HG03354 (cell line): ENCODE measurements at regions not wholly inside any gene's neighbourhood (a gene's known extent, or its start where the extent isn't known, plus 50 kb on each side); places are given as distances from the start of the nearest gene placed in this dataset.
"Not testable (repeated sequence)": the region's sequence is repeated elsewhere in the genome, so short reads cannot be mapped to it uniquely, and the experiment has no call there.

Source experiments
- ATAC-seq: cut with Tn5 transposase; IDR thresholded peaks from one replicate; pipeline ENCODE4 v1.9.1; 2021; ENCODE audit warnings: mild to moderate bottlenecking; ENCODE audit not compliant: unreplicated experiment, poor library complexity, severe bottlenecking

DNA sequence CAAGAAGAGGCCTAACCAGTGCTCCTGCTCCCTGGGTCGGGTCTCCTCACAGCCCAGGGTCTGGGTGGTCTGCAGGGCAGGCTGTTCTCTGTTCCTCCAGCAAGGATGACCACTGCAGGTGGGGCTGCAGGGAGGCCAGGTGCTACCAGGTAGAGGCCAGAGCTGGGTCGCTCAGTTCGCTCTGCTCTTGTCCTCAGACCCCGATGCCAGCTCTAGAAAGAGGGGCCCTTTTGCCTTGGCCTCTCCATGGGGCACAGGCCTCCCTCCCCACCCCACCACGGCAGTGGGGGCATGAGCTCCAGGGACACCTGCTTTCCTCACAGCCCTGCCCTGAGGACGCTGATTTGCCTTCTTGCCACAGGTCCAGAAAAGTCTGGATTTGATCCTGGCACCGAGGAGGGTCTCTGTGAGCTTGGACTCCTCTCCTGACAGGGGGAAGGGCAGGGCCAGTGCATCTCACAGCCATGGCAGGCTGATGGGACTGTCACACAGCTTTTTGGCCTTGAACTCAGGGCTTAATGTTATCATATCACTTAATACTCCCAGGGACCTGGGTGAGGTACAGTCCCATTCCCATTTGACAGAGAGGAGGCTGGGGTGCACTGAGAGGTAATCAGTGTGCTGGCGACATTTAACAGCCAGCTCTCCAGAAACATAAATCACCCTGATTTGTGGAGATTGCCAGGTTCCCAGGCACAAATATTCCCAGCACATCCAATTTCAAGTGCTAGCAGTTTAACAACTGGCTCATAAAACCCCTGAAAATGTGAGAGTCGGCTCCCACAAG lies 273.0 kb upstream of the SFSWAP start:
- ATAC-seq, result no peak

DNA sequence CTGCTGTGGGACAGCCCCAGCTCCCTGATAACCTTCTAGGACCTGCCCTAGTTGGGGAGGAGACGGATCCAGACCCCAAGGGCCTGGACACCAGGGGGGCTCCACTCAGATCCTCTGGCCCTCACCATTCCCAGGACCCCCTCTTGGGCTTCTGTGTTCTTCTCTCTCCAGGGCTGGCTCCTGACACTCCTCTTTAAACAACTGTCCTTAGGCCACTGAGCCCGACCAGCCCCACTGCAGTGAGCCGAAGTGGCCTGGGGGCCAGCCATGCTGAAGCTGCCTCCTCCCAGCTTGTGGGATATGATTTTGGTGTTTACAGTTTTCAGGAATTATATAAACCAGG lies 272.4 kb upstream of the SFSWAP start:
- ATAC-seq, result not testable (repeated sequence)

DNA sequence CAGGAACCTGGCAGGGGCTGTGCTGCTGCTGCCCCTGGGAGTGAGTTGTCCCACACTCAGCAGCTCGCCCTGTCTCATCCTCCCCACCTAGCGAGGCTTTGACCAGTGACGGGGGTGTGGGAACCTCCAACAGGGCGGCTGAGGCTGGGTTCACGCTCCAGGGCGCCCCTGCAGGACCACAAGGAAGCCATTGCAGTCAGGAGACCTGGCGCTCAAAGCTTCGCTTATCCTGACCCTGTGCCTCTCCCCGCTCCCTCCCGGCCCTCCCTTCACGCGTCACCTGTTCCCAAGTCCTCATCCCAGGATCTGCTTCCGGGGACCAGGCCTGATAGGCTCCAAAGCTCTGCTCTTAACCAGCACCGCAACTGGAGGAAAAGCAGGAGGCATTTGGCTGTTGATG lies 272.0 kb upstream of the SFSWAP start:
- no peak for ATAC-seq

DNA sequence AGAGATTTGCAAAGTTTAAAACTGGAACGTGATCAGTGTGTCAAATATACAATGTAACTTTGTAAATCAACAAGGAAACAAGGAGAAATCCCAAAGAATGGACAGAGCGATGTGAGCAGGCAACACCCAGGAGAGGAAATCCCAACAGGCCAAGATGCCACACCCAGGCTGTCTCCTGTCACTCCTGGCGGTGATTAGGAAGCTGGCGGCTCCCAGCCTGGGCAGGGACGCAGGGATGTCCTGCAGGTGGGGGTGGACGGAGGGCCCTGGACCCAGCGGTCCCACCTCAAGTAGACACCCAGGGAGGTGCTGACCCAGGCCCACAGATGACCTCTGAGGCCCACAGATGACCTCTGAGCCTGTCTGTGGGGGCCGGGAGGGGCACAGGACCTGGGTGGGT lies 271.1 kb upstream of the SFSWAP start:
- not testable (repeated sequence) for ATAC-seq

DNA sequence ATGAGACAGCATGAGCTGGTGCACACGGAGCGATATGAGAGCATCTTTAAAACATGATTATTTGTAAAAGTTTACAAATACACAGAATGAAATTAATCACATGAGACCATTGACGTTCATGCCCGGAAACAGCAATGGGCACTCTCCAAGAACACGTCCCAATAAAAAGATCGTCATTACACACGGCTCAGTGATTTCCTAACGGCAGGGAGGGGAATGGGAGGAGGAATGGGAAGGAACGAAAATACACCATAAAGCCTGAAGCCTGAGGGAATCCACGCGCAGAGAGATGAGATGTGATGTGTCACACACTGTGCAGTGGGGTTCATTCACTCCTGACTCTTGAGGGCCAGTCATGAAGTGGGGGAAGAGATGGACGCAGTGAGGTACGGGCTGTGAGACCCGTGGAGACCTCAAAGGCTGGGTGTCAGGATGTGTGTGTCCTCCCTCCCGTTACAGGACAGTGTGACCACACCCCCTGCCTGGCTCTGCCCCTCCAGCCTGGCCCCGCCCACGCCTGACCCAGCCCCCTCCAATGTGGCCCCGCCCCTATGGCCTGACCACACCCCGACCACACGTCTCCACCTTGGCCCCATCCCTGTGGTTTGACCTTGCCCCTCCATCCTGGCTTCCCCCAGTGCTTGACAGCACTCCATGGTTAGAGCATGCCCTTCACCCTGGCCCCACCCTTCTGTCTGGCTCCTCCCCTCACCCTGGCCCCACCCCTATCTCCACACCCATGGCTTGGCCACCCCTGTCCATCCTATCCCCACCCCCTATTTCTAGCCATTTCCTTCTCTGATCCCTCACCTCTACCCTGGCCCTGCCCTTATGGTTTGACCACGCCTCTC lies 270.5 kb upstream of the SFSWAP start:
- ATAC-seq, result not testable (repeated sequence)

GRCh38 chr12:131441060-131441396 lies 269.9 kb upstream of the SFSWAP start:
- no peak for ATAC-seq

DNA sequence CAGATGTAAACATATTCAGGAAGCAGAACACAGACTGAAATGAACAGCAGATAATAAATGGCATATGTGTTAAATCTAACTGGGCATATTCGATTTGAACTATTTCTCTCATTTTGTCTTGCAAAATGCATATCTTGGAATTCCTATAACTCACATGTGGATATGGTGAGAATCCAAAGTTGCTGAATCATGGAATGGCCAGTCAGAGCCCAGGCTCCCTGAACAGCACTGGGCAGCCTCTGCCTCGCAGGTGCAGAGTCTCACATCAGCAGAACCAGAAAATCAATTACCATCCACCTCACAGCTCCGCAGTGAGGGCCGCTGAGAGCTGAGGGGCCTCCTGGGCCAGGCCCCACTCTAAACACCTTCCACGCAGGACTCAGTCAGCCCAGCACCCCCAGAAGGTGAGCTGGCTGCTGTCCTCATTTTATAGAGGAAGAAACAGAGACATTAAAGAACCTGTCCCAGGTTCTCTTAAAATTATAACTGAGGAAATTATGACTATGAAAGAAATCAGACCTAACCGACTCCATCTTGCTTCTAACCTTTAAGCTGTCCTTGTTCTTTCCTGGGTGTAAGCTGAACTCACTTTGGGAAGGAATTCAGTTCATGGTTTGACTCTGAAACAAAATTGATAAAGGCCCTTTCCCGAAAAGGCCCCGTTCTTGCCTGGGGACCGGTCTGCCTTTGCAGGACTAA lies 269.1 kb upstream of the SFSWAP start:
- ATAC-seq, result no peak

GRCh38 chr12:131442337-131442918 lies 268.5 kb upstream of the SFSWAP start:
- ATAC-seq, result no peak

- ATAC-seq, result no peak
These were observed 267.6 kb upstream of the SFSWAP start for GRCh38 chr12:131443019-131444000.

GRCh38 chr12:131444220-131445164 lies 266.4 kb upstream of the SFSWAP start:
- no peak for ATAC-seq

- ATAC-seq, result no peak
These were observed 265.6 kb upstream of the SFSWAP start for GRCh38 chr12:131445184-131445774.

DNA sequence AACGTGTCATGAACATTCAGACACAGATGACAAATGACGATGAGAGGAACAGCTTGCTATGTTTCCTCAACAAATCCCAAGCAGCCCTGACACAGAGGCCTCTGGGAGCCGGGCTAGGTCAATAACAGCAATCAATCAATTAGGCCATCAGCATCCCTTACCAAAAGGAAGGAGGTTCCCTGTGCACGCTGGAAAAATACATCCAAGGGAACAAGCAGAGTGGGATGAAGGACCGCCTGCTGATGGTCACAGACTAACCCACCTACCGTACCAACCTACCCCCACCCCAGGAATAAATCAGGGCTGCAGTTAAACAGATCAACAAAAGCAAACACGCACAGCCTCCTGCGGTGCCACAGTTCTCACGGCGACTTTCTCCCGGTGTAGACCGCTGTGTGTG lies 265.1 kb upstream of the SFSWAP start:
- ATAC-seq, result no peak

GRCh38 chr12:131447636-131448035 lies 263.3 kb upstream of the SFSWAP start:
- ATAC-seq, result not testable (repeated sequence)

GRCh38 chr12:131448254-131448795 lies 262.6 kb upstream of the SFSWAP start:
- ATAC-seq, result no peak

- no peak for ATAC-seq
These were observed 261.9 kb upstream of the SFSWAP start for GRCh38 chr12:131449027-131449426.

DNA sequence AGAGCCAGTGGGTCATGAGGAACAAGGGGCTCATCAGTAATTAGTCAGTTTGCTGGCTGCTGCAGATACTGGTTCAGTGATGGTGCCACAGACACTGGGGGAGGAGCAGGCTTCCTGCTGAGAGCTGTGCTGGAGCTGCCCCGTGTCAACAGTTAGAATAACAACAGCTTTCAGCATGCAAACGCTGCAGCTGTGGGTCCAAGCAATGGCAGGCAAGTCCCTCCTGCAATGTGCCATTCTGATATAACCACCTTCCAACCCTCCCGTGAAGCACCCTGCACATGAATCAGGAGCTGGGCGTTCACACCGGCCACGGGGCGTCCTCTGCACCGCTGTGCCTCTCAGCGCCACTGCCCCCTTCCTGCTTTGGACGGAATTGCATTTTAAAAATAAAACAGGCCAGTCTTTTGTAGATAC lies 258.4 kb upstream of the SFSWAP start:
- no peak for ATAC-seq

GRCh38 chr12:131454418-131455217 lies 256.3 kb upstream of the SFSWAP start:
- ATAC-seq, result peak; percentile 96
